GM21423 (cell line): ENCODE measurements at regions not wholly inside any gene's neighbourhood (a gene's known extent, or its start where the extent isn't known, plus 50 kb on each side); places are given as distances from the start of the nearest gene placed in this dataset.

Experiments
- ATAC-seq: cut with Tn5 transposase; IDR thresholded peaks from one replicate; pipeline ENCODE4 v1.9.1; 2021; ENCODE audit warnings: mild to moderate bottlenecking, moderate library complexity; ENCODE audit not compliant: unreplicated experiment

- ATAC-seq, result no peak
Measured at GRCh38 chr5:175288048-175288621, 155.8 kb downstream of the DRD1 start.

GRCh38 chr5:175286981-175287380 is 157.0 kb downstream of the DRD1 start:
- ATAC-seq, result no peak

DNA sequence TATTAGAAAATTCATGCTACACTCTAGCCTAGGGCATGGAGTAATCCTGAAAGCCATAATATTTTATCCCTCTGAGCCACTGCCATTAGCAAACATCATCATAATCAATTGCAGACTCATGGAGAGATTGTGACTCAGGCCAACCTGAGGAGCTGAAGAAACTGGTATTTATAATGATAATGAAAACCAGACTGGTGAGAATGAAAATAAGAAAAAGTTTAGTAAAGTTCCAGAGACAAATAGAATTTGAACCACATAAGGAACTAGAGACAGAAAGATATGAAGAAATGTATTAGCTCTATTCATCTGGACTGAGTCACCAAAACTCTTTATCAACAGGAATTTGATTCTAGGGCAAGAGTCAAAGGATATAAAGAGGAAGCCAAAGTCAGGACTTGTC is 158.7 kb downstream of the DRD1 start:
- no peak for ATAC-seq

GRCh38 chr5:175284806-175285205 is 159.2 kb downstream of the DRD1 start:
- ATAC-seq, result no peak

DNA sequence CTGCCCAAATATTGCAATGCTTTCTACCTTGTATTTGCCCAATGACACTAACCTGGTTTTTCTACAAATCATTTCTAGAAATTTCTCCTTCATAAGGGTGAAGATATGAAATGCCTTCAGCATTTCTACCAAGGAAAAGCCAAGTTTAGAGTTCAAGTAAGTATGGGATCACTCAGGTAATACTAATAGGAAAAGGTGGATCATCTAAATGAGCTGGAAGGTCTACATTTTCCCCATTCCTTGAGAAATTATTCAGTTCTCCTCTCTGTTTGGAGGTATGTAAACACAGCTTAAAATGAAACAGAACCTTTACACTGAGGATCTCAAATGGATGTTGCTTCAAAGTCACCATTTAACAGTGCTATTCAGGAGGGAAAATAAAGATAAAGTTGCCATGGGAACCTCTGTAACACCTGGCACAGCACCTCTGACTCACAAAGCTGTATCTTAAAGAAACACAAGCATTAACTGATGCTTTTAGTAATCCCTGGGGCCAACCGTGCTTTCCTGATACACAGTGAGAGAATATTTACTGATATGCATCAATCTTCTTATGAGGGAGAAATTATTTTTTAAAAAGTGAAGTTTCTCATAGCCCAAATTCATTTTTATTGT is 161.3 kb downstream of the DRD1 start:
- no peak for ATAC-seq

GRCh38 chr5:175281714-175282113 is 162.3 kb downstream of the DRD1 start:
- peak; percentile 69 for ATAC-seq

DNA sequence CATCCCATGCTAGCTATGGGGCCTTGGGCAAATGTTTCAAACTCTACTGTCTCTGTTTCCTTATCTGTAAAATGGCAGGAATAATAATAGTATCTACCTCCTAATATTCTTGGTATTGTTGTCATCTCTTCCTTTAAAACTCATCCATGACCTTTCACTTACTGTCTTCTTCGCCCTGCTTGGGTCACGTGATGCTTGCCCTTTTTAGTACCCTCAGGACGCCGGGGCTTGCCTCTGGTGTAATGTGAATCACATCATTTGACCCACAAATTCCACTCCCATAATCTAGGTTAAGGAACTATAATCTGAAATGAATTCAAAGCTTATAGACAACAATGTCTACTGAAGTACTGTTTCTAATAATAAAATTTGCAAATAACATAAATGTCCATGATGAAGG is 162.7 kb downstream of the DRD1 start:
- ATAC-seq, result no peak

GRCh38 chr5:175279506-175279905 is 164.5 kb downstream of the DRD1 start:
- ATAC-seq, result no peak

DNA sequence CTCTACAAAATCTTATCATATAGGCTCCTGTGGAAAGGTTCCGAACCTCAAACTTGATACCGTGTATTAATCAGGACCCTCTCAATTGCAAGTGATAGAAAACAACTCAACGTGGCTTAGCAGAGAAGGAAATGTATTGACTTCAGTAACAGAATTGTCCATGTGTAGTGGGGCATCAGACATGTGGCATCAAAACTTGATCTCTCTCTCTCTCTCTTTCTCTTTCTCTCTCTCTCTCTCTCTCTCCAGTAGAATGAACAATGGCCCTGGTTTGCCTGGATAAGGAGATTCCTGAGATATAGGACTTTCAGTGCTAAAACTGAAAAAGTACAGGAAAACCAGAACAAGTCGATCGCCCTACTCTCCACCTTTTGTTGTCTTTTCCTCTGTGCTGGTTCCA is 168.2 kb downstream of the DRD1 start:
- no peak for ATAC-seq

- ATAC-seq, result no peak
Measured at GRCh38 chr5:175275097-175275496, 168.9 kb downstream of the DRD1 start.

DNA sequence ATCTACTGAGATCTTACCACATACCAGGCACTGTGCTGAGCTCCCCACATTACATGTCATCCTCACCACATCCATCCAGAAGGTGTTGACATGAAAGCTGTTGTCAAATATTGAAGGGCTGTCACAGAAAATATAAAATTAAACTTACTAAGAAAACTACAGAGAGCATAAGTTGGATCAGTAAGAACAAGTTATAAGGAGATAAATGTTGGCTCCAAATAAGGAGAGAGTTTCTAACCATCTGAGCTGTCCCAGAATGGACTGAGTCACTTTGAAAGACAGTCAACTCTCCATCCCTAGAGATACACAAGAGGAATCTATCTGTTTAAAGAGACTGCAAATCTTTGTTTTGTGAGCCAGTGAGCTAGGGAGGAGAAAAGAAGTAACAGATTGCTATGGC is 169.8 kb downstream of the DRD1 start:
- ATAC-seq, result no peak

DNA sequence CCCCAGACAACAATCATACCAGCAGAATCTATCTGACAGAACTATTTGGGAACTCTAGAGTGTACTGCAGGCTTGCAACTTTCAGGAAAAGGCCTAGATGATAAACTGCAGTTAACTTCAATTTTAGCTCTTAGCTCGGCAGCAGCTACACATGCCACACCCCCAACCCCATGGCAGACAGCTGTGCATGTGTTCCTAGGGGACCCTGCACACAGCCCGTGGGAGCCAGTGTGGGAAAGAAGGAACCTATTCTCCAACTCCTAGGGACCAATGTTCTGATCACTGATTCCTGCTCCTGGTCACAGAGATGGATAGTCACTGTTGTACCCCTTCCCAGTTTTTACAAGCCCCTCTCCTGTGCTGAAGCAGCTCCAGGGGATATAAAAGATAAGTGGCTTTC is 179.6 kb downstream of the DRD1 start:
- ATAC-seq, result no peak

- no peak for ATAC-seq
Measured at GRCh38 chr5:175263776-175264175, 180.2 kb downstream of the DRD1 start.

DNA sequence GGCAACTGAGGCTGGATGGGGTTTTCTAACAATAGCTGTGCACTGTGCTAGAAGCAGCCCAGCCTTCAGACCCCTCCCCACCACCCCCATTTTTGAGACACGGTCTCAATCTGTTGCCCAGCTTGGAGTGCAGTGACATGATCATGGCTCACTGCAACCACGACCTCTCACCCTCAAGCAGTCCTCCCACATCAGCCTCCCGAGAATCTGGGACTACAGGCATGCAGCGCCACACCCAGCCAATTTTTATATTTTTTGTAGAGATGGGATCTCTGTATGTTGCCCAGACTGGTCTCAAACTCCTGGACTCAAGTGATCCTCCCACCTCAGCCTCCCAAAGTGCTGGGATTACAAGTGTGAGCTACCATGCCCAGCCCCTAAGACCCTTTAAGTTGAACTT is 182.5 kb downstream of the DRD1 start:
- no peak for ATAC-seq

DNA sequence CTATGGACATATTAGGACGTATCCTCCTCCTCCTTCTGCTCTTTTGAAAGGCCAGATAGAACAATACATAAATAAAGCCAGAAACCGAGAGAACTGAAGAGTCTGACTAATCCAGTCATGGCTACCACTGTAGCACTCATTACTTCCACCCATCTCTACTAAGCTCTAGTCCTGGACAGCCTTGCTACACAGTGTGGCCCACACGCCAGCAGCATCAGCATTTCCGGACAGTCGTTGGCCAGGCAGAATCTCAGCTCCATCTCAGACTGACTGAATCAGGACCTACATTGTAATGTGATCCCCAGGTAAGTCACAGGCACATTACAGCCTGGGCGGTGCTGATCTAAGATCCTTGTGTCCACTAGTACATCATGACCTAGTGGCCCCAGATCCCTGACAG is 182.9 kb downstream of the DRD1 start:
- no peak for ATAC-seq

- ATAC-seq, result no peak
Measured at GRCh38 chr5:175257847-175258194, 186.2 kb downstream of the DRD1 start.

GRCh38 chr5:175257128-175257846 is 186.7 kb downstream of the DRD1 start:
- ATAC-seq, result no peak

GRCh38 chr5:175254155-175254554 is 189.8 kb downstream of the DRD1 start:
- no peak for ATAC-seq

GRCh38 chr5:175253597-175253996 is 190.4 kb downstream of the DRD1 start:
- no peak for ATAC-seq

GRCh38 chr5:175252234-175252805 is 191.7 kb downstream of the DRD1 start:
- ATAC-seq, result no peak

DNA sequence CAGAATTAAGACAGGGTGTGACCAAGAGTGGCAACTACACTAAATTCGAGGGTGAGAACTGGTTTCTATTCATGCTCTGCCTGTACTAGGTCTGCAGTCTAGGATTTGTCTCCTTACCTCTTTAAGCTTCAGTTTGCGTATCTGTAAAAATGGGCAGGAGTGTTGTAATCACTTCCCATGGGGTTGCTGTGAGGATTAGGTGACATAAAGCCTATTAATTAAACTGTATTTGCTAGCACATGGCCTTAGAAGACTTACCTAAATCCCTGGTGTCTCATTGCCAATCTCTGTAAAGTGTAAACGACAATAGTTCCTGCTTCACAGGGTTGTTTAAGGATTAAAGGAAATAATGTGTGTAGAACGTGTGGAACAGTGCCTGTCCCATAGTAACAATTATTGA is 193.6 kb downstream of the DRD1 start:
- ATAC-seq, result no peak

DNA sequence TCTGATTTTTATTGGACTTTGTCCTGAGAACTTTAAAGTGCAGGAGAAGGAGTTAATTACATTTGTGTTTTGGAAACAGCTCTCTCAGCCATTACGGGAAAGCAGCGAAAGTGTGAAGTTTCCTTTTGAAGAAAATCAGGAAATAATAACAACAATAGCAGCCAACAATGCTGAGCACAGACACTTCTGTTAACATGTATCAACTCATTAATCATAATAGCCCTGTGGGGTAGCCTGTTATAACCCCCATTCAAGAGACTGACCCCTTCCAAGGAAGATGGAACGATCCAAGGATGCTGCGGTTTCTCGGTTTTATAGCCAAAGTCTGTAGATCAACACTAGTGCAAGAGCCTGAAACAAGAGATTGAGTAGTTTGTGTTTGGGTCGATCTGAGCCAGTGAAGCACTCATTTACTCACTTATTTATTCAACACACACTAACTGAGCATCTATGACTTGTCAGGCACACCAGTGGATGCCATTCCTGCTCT is 195.5 kb downstream of the DRD1 start:
- ATAC-seq, result no peak
